GM12891 (cell line): ENCODE measurements at regions not wholly inside any gene's neighbourhood (a gene's known extent, or its start where the extent isn't known, plus 50 kb on each side); places are given as distances from the start of the nearest gene placed in this dataset.

ENCODE experiments used
- DNase-seq: peaks from one replicate; pipeline ENCODE4 v3.0.0; 2011; ENCODE audit warnings: low spot score; ENCODE audit not compliant: insufficient read length
- FAIRE-seq: peaks from 2 replicates; lab custom pipeline; 2011; peaks lifted over from hg19 to GRCh38; lab: Jason Lieb, UNC
- PAX5 ChIP-seq: IDR thresholded peaks from 2 replicates; pipeline ENCODE4 v1.6.1; 2011; ENCODE audit warnings: low read length, moderate library complexity, mild to moderate bottlenecking; ENCODE audit not compliant: insufficient read depth, severe bottlenecking
- POLR2A ChIP-seq: IDR thresholded peaks from 2 replicates; pipeline ENCODE4 v1.6.1; 2011; ENCODE audit warnings: low read depth, low read length, control low read depth
- POLR2AphosphoS5 ChIP-seq: IDR thresholded peaks from 2 replicates; pipeline ENCODE4 v1.6.1; 2011; ENCODE audit warnings: low read depth, low read length, control low read depth
- POU2F2 ChIP-seq: IDR thresholded peaks from 2 replicates; pipeline ENCODE4 v1.6.1; 2011; ENCODE audit warnings: low read depth, mild to moderate bottlenecking, control low read depth, low read length, moderate library complexity
- SPI1 ChIP-seq: IDR thresholded peaks from 2 replicates; pipeline ENCODE4 v1.6.1; 2011; ENCODE audit warnings: low read depth, low read length, control low read depth
- TAF1 ChIP-seq: IDR thresholded peaks from 2 replicates; pipeline ENCODE4 v1.6.1; 2011; ENCODE audit warnings: low read depth, low read length, control low read depth

DNA sequence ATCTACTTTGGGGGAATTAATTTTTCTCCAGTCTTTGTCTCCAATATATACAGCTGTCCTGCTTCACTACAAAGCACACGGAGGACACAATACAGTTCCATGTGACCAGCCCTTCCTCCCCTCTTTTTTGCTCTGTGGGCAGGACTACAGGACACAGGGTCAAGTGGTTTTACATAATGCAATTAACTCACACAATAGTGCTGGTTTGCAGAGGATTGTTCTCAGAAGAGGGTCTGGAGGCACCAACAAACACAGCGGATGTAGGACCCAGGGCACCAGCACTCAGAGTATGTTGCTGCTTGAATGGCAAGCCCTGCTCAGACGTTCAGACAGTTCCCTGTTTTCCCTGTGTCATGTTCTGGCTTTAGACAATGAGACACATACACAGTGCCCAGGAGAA lies 52.0 kb upstream of the NPTX2 start:
- FAIRE-seq (no peak), DNase-seq (no peak)
- no peak for TF ChIP-seq PAX5
- no peak for TF ChIP-seq POLR2AphosphoS5
- no peak for TF ChIP-seq TAF1
- no peak for TF ChIP-seq POU2F2
- TF ChIP-seq SPI1, result no peak
- no peak for TF ChIP-seq POLR2A

DNA sequence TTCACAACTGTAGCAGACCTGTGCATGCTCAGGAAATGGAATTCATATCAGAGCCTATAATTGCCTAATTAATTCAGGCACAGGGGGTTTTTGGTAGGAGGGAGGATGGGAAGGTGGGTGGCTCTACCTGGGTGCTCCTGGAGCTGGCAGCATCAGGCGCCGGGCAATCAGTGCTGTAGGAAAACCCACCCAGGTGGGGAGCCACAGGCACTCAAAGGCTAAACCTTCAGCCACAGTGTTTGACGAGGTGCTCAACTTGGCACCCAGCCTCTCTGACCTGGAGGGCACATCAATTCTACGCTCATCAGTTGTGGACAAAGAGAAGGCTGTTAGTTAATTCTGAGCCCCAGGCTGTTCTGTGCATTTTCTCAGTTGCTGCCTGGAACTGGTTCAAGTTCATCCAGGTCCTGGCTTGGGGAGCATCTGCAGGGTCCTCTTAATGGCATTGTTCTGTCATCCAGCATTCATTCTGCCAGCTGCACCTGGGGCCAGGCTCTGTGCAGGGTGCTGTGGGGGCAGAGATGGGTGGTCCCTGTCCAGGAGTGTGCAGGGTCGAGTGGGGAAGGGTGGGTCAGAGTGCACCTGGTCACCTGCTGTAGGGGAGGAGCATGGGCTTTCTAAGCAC lies 54.1 kb upstream of the NPTX2 start:
- TF ChIP-seq PAX5 (no peak), SPI1 (no peak), POLR2A (no peak), POLR2AphosphoS5 (no peak), TAF1 (no peak), POU2F2 (no peak)
- DNase-seq, result no peak
- FAIRE-seq, result no peak

DNA sequence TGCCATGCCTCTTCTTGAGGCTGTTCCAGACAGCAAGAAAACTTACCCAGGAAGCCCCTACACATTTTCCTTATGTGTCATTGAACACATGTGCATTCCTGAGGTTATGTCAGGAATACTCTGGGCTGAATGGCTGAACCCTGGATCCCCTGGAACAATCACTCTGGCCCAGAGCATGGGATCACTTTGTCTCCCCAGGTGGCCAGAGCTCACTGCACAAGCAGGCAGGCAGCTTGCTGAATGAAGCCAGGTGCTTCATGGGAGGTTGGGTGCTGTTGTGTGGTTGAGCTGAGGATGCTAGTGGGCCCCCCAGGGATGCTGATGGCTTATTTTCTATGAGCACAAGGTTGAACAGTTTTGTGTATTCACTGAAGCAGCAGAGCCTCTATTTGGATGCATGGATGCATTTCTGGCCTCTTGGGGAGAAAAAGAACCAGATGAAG lies 54.7 kb upstream of the NPTX2 start:
- TF ChIP-seq POU2F2, result no peak
- TF ChIP-seq POLR2A, result no peak
- no peak for TF ChIP-seq TAF1
- TF ChIP-seq POLR2AphosphoS5, result no peak
- no peak for TF ChIP-seq PAX5
- no peak for TF ChIP-seq SPI1
- no peak for DNase-seq
- no peak for FAIRE-seq

DNA sequence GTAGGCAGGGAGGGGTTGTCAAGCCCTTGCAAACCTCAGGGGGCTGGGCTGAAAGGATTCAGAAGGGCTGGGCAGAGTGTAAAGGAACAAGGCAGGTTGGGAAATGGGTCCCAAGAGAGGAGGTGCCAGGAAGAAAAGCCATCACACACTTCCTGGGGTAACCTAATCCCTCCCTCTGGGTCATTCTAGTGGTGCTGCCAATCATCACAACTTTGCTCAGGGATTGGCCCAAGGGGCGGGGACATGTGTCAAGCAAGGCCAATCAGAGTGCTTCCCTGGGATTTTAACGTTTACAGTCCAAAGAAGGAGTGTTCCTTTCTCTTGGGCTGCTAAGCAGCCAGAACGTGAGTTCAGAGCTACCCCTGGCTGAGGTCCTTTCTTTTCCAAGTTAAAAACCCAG lies 57.1 kb upstream of the NPTX2 start:
- TF ChIP-seq PAX5 (no peak), TAF1 (no peak), SPI1 (no peak), POU2F2 (no peak), POLR2A (no peak), POLR2AphosphoS5 (no peak)
- DNase-seq (no peak), FAIRE-seq (no peak)

DNA sequence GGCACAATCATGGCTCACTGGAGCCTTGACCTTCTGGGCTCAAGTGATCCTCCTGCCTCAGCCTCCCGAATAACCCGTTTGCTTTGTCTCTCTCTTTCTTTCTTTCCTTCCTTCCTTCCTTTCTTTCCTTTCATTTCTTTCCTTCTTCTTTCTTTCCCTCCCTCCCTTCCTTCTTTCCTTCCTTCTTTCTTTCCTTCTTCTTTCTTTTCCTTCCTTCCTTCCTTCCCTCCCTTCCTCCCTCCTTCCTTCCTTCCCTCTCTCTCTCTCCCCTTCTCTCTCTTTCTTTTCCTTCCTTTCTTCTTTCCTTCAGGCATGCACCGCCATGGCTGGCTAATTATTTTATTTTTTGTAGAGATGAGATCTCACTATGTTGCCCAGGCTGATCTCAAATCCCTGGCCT lies 57.9 kb upstream of the NPTX2 start:
- no peak for DNase-seq
- no peak for FAIRE-seq
- no peak for TF ChIP-seq PAX5
- TF ChIP-seq POLR2AphosphoS5, result no peak
- TF ChIP-seq TAF1, result no peak
- TF ChIP-seq POLR2A, result no peak
- no peak for TF ChIP-seq POU2F2
- TF ChIP-seq SPI1, result no peak

DNA sequence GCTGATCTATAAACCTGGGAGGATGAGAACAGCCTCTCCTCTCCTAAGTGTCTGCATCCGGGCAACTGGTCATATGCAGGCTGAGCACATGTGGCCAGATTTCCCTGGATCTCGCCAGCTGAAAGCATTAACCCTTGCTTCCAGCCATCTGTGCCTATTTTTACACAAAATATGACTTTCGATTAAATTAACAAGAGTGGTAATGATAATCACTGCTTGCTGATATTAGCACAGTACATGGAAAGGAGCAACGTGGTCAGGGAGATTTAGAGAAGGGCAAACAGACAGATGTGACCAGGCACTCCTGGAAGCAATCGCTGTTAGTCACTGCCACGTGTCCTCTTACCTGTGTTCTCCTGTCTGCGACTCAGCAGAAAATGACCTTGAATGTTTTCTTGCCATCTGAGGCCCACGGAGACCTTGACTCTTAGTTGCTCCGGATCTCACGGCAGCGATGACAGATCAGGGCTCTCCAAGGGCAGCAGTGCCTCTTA lies 59.5 kb upstream of the NPTX2 start:
- FAIRE-seq, result no peak
- no peak for DNase-seq
- no peak for TF ChIP-seq POLR2A
- no peak for TF ChIP-seq SPI1
- no peak for TF ChIP-seq PAX5
- no peak for TF ChIP-seq POLR2AphosphoS5
- no peak for TF ChIP-seq TAF1
- no peak for TF ChIP-seq POU2F2

DNA sequence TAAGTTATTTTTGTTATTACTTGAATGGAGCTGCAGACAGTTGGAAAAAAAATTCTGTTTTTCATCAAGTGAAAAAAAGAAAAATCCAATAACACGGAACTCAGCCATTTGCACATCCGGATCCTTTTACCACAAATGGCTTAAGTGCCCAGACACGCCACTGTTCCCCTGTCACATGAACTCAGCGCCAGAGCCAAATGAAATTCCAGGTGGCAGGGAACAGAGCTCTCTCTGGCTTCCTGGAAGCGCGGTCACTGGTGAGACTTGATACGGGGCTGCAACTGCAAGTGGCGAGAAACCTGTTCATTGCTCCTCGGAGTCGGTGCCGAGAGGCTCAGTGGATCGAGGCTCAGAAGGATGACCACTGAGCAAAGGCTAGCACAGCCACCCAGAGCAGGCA lies 60.8 kb upstream of the NPTX2 start:
- TF ChIP-seq POLR2AphosphoS5, result no peak
- no peak for TF ChIP-seq SPI1
- no peak for TF ChIP-seq TAF1
- no peak for TF ChIP-seq POLR2A
- no peak for TF ChIP-seq POU2F2
- no peak for TF ChIP-seq PAX5
- FAIRE-seq (no peak), DNase-seq (no peak)

DNA sequence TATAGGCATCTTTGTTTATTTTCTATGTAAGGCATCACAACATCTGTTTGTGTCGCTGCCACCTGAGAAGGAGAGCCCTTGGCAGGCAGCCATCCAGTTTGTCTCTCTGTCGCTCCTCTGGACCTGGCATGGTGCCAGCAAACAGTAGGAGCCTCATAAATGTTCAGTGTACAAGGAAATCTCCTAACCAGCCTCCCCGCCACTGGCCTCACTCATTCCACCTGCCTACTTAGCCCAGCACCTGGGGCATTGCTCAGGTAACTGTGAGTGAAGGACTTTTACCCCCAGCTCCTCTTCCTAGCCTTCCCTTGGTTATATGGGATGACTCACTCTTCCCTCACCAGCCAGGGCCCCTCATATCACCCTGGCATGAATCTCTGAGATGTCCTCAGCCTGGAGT lies 61.7 kb upstream of the NPTX2 start:
- TF ChIP-seq POU2F2 (no peak), POLR2AphosphoS5 (no peak), PAX5 (no peak), TAF1 (no peak), POLR2A (no peak), SPI1 (no peak)
- DNase-seq (no peak), FAIRE-seq (no peak)

DNA sequence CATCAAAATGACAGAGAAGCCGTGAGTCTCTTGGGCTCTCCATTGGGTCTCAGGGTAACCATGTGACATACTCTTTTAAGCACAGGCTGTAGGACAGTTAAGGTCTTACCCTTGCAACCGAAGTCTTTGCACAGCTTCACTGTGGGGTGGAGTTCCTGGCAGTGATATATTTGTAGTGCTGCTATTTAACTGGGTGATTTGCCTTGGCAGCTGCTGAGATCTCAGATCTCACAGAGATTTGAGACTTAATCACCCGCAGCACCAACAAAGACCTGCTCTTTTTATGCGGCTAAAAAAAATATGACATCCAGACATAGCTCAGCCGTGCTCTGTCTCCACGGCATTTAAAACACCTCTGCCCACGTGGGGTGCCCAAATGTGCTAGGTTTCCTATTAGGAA lies 63.4 kb upstream of the NPTX2 start:
- DNase-seq, result no peak
- no peak for FAIRE-seq
- no peak for TF ChIP-seq POU2F2
- TF ChIP-seq POLR2A, result no peak
- no peak for TF ChIP-seq TAF1

DNA sequence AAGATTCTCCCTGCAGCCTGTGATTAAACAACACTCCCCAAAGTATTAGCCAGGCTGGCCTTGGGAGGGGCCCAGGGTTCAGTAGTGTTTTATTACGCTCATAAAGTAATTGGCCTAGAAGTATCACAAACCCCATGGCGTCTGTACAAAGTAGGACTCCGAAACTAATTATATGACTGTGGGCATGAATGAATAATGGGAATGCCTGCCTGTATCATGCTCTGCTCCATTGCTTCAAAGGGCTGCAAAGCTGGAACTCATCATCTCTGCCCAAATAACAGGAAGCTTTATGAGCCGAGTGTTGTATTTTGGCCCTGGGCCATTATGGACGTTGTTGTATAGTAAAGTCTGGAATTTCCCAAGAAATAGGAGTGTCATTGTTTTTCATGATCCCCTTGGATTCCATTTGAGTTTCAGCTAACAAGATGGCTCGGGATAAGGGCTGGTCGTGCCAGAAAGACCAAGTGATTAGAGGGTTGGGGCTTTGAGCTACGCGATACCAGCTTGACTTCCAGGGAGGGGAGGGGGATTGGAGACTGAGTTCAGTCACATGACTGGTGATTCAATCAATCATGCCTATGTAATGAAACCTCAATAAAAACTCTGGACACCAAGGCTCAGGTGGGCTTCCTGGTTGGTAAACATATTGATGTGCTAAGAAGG lies 65.3 kb upstream of the NPTX2 start:
- DNase-seq, result no peak
- TF ChIP-seq POLR2A, result no peak
- TF ChIP-seq POLR2AphosphoS5, result no peak
- no peak for TF ChIP-seq POU2F2
- no peak for TF ChIP-seq TAF1
- no peak for TF ChIP-seq PAX5
- TF ChIP-seq SPI1, result no peak
- no peak for FAIRE-seq
